ENCODE measurements at regions not wholly inside any gene's neighbourhood (a gene's known extent, or its start where the extent isn't known, plus 50 kb on each side); places are given as distances from the start of the nearest gene placed in this dataset.
"Not testable (repeated sequence)": the region's sequence is repeated elsewhere in the genome, so short reads cannot be mapped to it uniquely, and the experiment has no call there.

- TF ChIP-seq CTCF (IDR thresholded peaks at IDR 0.05; ENCODE audit: borderline replicate concordance, insufficient read depth, low read depth, low read length), result no peak
Measured at GRCh38 chr1:79188337-79188736, 181.8 kb upstream of the ADGRL4 start.

DNA sequence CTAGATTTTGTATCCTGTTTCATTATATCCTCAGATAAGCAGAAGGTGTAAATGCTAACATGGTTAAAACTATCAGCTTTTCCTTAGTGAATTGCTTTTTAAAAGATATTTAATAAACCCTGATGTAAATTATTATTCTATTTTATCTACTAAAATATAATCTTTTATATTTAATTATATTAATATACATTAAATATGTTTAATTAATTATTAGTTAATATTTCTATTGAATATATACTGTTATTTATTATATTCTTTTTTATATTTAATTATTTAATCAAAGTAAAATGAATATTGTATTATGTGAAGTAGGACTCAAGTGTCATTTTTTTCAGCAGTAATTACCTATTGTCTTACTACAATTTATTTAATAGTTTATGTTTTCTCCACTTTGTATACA lies 179.7 kb upstream of the ADGRL4 start:
- TF ChIP-seq CTCF (IDR thresholded peaks at IDR 0.05; ENCODE audit: borderline replicate concordance, insufficient read depth, low read depth, low read length), result no peak
- H3K4me3 ChIP-seq (ENCODE audit: low read depth, low read length), result no peak overlapping the region

More at GRCh38 chr1:79188337-79188736, 181.8 kb upstream of the ADGRL4 start:
- no peak overlapping the region for H3K4me3 ChIP-seq (ENCODE audit: low read depth, low read length)

DNA sequence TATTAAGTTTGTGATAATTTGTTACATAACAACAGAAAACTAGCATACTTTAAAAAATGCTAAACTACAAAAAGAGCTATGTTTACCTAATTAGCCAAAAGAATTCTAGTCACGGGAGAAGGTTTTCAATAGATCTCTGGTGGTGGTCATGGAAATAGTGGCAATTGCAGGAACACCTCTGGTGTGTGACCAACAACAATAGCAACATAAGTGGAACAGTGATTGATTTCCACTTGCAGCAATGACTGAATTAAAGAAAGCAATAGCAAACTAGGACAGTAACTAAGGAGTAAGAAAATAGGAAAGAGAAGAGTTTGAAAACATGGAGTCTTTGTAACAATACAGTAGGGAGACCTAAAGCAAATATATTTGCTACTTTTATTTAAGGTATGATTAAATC lies 171.3 kb upstream of the ADGRL4 start:
- TF ChIP-seq CTCF (IDR thresholded peaks at IDR 0.05; ENCODE audit: borderline replicate concordance, insufficient read depth, low read depth, low read length), result no peak
- no peak overlapping the region for H3K4me3 ChIP-seq (ENCODE audit: low read depth, low read length)

DNA sequence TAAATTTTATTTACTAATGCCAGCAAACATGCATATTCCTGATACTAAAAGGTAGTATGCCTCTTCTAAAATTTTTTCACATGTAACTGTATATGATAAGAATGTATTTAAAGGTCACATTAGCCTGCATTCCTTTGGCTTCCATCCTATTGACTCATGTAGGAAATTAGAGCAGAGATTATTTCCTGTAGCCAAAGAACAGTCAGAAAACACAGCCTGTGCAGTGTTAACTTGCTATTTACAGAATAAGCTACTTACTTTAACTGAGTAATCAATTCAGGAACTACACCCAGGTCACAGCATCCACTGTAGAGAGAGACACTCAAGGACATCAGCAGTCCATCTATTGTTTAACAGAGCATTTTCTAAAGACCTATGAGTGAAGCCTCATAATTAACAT lies 154.5 kb upstream of the ADGRL4 start:
- no peak overlapping the region for H3K4me3 ChIP-seq (ENCODE audit: low read depth, low read length)
- no peak for TF ChIP-seq CTCF (IDR thresholded peaks at IDR 0.05; ENCODE audit: borderline replicate concordance, insufficient read depth, low read depth, low read length)

- H3K4me3 ChIP-seq (ENCODE audit: low read depth, low read length), result no peak overlapping the region
- no peak for TF ChIP-seq CTCF (IDR thresholded peaks at IDR 0.05; ENCODE audit: borderline replicate concordance, insufficient read depth, low read depth, low read length)
Measured at GRCh38 chr1:79155991-79156390, 149.5 kb upstream of the ADGRL4 start.

DNA sequence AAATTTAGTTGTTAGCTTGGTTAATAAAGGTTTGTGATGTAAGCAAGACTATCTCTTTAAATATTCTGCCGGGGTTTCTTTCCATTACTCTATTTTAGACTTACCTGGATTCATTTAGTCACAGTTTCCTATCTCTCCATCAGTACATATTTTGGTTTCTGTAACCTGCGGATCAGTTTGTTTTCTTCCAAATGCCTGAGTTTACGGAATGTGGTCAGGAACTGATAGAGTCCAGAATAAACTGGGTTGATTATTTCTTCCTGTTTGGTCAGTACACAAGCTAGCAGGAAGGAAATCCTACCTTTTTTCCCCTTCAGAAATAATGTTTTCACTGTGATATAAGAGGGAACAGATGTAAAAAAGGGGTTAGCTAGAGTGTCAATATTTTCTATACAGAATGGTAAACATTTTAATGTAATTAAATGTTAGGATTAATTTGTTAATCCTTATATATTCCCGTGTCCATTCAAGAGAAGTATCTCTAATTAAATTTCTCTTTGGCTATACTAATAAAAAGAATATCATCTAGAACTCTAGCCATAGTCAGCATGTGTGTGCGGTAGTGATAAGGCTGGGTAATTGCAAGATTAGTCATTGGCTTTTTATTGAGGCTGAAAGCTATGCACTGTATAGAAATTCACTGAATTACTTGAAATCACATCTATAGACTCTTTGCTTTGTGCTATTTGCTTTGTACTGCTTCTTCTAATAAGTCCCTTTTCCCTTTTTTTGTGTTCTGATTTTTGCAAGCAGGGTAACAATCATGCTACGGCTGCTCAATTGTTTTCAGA lies 144.7 kb upstream of the ADGRL4 start:
- H3K4me3 ChIP-seq (ENCODE audit: low read depth, low read length), result no peak overlapping the region
- TF ChIP-seq CTCF (IDR thresholded peaks at IDR 0.05; ENCODE audit: borderline replicate concordance, insufficient read depth, low read depth, low read length), result no peak

- H3K4me3 ChIP-seq (ENCODE audit: low read depth, low read length), result no peak overlapping the region
- TF ChIP-seq CTCF (IDR thresholded peaks at IDR 0.05; ENCODE audit: borderline replicate concordance, insufficient read depth, low read depth, low read length), result no peak
Measured at GRCh38 chr1:79150576-79150975, 144.0 kb upstream of the ADGRL4 start.

DNA sequence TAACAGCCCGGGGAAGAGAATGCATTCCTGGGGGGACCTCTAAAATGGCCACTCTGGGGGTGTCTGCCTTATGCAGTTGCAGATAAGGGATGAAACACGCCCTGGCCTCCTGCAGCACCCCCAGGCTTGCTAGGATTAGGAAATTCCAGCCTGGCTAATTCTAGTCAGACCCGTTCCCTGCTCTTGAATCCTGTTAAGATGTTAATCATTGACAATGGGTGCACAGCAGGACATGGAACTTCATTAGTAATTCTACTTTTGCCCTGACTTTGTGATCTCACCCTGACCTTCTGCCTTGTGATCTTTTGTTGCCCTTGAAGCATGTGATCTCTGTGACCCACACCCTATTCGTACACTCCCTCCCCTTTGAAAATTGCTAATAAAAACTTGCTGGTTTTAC lies 131.7 kb upstream of the ADGRL4 start:
- not testable (repeated sequence) for H3K4me3 ChIP-seq (ENCODE audit: low read depth, low read length)

Data from GM12875 (cell line).